ENCODE measurements at regions not wholly inside any gene's neighbourhood (a gene's known extent, or its start where the extent isn't known, plus 50 kb on each side); places are given as distances from the start of the nearest gene placed in this dataset.

GRCh38 chr6:91691449-91691848 lies 1104.6 kb upstream of the MAP3K7 start:
- no peak for DNase-seq (ENCODE audit: extremely low read depth, low read depth, low spot score)

DNA sequence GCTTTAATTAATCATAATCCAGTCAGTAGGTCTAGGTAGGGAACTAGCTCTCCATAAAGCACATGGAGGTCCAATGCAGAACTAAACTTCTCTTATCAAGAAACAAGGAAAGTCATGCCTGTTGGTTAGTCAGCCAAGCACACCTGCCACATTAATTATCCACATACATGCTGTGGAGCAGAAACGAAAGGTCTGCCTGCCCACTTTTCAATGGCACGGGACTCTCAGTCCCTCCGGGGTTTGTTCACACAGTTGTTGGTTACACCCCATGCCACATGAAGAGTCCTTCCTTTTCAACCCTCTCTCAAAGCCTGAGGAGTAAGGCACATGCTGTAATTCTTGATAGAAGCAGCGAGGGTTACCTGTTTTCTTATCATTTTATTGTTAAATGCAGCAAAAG lies 1096.4 kb upstream of the MAP3K7 start:
- DNase-seq (ENCODE audit: extremely low read depth, low read depth, low spot score): no peak

DNA sequence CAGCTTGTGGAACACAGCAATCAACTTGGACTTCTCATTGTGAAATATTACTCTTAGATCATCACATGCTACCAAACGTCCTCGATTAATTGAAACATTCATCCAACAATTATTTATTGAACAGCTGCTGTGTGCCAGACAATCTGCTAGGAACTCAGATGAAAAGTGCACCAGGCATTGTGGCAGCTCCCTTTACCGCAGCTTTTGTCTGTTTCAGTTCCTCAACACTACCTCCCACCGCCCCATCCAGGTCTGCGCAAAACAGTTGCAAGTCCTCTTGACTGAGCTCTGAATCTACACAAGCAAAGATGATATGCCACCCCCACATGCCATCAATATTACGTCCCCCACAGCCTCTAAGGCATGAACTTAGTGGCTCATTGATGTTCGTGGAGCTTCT lies 1094.4 kb upstream of the MAP3K7 start:
- DNase-seq (ENCODE audit: extremely low read depth, low read depth, low spot score): no peak

DNA sequence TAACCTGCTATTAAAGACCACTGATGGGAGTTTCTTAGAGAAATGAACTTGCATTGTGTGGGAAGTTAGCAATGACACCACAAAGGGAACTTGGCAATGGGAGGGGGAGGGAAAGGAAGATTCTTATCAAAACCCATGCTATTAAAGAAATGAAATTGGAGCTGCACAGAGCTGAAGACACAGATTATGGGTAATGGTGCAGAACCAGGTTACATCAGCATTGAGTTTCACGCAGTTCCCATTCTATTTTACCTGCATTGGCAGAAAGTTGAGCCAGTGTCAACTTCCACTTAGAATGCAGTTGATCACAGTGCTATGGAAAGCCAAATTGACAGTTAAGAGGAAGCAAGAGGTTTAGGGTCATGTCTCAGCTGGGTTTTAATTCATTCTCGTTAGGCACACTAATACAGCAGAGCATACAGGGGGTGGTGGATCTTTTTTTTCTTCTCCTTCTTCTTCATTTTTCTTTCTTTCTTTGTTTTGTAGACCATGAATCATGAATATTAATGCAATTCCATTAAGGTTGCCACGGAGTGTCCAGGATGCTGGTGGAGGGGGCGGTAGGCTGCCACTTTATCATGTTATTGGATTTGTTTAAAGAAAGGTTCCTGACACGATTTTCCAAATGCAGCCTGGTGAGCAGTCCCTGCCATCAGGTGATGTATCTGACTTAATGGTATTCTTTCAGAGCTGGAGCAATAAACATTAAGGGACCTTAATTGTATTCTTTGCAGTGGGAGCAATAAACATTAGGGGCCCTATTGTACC lies 1092.0 kb upstream of the MAP3K7 start:
- DNase-seq (ENCODE audit: extremely low read depth, low read depth, low spot score): no peak

- DNase-seq (ENCODE audit: extremely low read depth, low read depth, low spot score): no peak
Observed at GRCh38 chr6:91672201-91672600, 1085.3 kb upstream of the MAP3K7 start.

- DNase-seq (ENCODE audit: extremely low read depth, low read depth, low spot score): no peak
Observed at GRCh38 chr6:91669871-91670268, 1083.0 kb upstream of the MAP3K7 start.

DNA sequence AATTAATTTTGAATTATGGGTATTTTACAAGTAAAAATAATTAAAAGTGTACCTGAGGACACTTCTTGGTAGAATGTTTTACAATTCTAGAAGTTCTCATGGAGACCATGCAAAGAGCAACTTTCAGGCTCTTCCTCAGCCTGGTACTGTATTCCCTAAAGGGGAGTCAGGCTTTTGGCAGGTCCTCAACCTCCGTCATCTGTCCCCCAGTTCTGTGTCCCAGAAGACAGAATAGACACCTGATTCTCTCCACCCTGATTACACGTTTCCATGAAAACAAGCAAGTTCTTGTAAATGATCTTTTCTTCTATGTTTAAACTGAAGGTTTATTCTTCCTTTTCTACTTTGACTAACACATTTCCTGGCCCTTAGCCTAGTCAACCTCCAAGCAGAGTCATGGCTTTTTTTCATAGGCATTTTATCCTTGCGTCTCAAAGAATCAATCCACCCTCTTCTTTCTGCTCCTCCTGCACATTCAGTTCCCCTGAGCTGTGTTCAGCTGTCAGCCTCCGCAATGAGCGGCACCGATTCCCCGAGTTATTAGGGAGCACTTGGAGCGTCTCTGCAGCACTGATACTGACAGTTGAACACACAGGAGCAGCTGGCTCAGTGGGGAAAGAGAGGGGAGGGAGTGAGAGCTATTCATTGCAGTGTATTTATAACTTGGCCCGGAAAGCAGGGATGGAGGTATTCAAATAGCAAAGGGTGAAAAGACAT lies 1082.4 kb upstream of the MAP3K7 start:
- no peak for DNase-seq (ENCODE audit: extremely low read depth, low read depth, low spot score)

DNA sequence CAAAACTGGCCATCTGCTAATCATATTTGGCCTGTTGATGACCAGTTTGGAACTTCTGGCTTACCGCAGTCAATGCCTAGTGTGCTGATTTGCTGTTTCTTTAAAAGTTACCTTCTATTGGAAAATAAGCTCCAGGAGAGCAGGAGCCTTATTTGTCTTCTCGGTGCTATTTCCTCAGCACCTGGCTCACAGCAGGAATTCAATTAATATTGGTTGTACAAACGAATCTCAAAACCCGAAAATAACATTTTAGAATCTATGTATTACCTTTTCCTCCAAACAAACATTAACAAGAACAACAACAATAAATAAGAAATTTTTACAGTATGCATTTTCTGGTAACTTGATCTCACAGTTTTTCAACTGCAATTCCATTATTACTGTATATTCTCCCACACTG lies 1080.7 kb upstream of the MAP3K7 start:
- DNase-seq (ENCODE audit: extremely low read depth, low read depth, low spot score): no peak

GRCh38 chr6:91664327-91664959 lies 1077.6 kb upstream of the MAP3K7 start:
- DNase-seq (ENCODE audit: extremely low read depth, low read depth, low spot score): no peak

GRCh38 chr6:91660893-91661292 lies 1074.0 kb upstream of the MAP3K7 start:
- DNase-seq (ENCODE audit: extremely low read depth, low read depth, low spot score): no peak

DNA sequence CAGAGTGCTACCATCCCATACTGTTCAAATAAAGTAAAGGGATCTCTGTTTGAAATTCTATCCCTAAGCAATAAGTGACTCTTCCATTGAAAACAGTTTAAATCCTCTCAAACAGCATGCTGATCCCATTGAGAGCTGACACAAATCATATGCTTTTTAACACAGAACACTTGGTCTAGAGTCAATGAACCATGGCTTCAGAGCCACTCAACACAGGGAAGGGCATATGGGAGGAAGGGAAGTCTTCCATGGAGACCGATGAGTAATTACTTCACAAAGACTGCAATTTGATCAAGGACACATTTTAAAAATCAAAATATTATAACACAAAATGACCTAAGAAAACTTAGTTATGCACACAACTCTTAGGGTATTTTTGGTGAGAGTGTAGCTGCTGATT lies 1073.0 kb upstream of the MAP3K7 start:
- DNase-seq (ENCODE audit: extremely low read depth, low read depth, low spot score): no peak

GRCh38 chr6:91654793-91655192 lies 1067.9 kb upstream of the MAP3K7 start:
- DNase-seq (ENCODE audit: extremely low read depth, low read depth, low spot score): no peak

- no peak for DNase-seq (ENCODE audit: extremely low read depth, low read depth, low spot score)
Observed at GRCh38 chr6:91654357-91654756, 1067.5 kb upstream of the MAP3K7 start.

GRCh38 chr6:91653895-91654294 lies 1067.0 kb upstream of the MAP3K7 start:
- no peak for DNase-seq (ENCODE audit: extremely low read depth, low read depth, low spot score)

DNA sequence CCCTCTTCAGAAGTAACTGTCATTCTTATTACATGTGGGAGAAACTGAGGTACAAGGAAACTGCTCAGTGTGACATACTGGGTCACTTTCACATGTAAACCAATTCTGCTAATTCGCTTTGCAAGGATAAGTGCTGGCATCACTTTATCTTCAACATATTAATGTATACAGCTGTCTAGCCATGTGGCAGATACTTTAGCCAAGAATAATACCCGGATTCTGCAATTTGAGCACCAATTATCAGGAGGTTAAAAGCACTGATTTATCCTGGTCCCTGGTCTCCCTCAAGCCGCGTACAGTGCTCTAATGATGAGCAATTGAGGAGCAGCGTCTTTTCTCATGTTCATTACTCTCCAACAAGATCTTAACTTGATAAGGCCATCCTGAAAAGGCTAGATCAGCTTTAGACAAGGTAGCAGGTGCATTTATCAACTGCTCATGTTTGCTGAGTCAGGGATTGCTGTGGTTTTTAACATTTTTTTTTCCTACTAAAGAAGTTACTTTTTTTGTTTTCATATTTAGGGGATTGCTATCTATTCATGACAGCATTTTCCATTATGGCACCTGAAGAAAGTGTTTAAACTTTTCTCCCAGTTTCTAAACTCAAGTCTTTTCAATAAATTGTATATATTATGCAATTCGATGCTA lies 1066.3 kb upstream of the MAP3K7 start:
- no peak for DNase-seq (ENCODE audit: extremely low read depth, low read depth, low spot score)

GRCh38 chr6:91646649-91647048 lies 1059.8 kb upstream of the MAP3K7 start:
- no peak for DNase-seq (ENCODE audit: extremely low read depth, low read depth, low spot score)

DNA sequence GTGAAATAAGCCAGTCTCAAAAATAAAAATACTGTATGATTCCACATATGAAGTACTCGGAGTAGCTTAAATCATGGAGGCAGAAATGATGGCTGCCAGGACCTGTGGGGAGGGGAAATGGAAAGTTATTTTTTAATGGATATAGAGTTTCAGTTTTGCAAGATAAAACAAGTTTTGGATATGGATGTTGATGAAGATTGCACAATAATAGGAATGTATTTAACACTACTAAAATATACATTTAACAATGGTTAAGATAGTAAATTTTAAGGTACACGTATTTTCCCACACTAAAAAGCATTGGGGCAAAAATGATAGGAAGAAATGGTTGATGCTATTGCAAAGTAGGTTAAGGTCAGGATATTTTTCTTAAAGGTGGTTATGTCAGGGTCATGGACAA lies 1058.9 kb upstream of the MAP3K7 start:
- no peak for DNase-seq (ENCODE audit: extremely low read depth, low read depth, low spot score)

DNA sequence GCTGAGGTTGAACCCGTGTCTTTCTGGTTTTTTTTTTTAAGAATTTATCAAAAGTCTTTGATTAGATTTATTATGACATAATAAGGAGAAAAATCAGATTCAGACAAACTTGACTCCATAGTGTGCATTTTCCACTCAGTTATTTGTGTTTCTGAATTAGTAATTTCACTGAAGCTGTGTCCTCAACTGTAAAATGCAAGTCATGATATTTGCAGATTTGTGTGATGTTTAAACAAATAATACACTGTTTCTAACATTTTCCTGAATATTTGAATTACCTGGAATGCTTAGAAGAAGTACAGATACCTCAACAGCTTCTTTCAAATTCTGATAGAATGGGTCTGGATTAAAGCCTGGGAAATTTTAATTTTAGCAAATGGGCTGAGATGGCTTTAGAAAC lies 1050.3 kb upstream of the MAP3K7 start:
- no peak for DNase-seq (ENCODE audit: extremely low read depth, low read depth, low spot score)

DNA sequence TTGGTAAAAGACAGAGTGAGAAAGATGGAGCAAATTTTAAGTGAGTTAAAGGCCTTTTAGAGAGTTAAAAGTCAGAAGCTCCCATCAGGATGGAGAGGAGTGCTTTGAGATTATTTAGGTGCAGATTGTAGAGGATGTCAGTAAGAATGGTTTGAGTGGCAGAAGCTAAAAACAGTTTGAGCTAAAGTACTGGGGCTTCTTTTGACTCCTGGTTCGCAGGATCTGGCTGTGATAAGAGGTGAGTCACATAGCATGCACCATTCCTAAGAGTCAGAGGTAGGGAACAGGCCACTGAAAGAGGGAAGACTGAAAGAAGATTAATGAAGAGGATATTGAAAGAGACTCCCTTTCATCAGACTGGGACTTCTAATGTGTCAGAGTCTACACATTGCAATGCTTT lies 1047.9 kb upstream of the MAP3K7 start:
- no peak for DNase-seq (ENCODE audit: extremely low read depth, low read depth, low spot score)

GRCh38 chr6:91633374-91634111 lies 1046.7 kb upstream of the MAP3K7 start:
- no peak for DNase-seq (ENCODE audit: extremely low read depth, low read depth, low spot score)

DNA sequence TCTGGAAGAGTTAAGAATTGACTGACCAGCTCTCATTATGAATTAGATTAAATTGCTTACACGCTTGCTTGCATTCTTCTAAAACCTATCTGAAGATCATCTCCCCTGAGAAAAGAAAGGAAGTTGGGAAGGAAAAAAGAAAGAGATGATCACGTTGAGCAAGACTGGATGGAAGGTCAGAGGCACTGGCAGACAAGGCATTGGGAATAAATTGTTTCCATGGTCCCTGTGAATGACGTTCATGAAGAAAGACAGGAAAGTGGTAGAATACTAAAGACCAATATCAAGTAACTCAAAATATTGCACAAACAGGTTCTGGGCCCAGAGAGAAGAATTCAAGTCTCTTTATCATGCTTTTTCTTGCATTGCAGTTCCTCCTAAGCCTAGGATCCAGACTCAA lies 1045.4 kb upstream of the MAP3K7 start:
- no peak for DNase-seq (ENCODE audit: extremely low read depth, low read depth, low spot score)
